ENCODE measurements at regions not wholly inside any gene's neighbourhood (a gene's known extent, or its start where the extent isn't known, plus 50 kb on each side); places are given as distances from the start of the nearest gene placed in this dataset.

GRCh38 chr12:113722747-113723146 is 243.4 kb downstream of the RBM19 start:
- TF ChIP-seq CTCF (IDR thresholded peaks at IDR 0.05) (no peak), REST (IDR thresholded peaks at IDR 0.05) (no peak), CEBPB (IDR thresholded peaks at IDR 0.05) (no peak), JUNB (IDR thresholded peaks at IDR 0.05) (no peak), MYC (IDR thresholded peaks at IDR 0.05; ENCODE audit: borderline replicate concordance, low read length) (no peak), POLR2A (IDR thresholded peaks at IDR 0.05; ENCODE audit: low read length) (no peak), CBX2 (IDR thresholded peaks at IDR 0.05; ENCODE audit: borderline replicate concordance, low read depth) (no peak), MAX (IDR thresholded peaks at IDR 0.05) (no peak), NR3C1 (IDR thresholded peaks at IDR 0.05) (no peak), EP300 (IDR thresholded peaks at IDR 0.05) (no peak)
